HG02981 (cell line): ENCODE measurements at regions not wholly inside any gene's neighbourhood (a gene's known extent, or its start where the extent isn't known, plus 50 kb on each side); places are given as distances from the start of the nearest gene placed in this dataset.

Source experiments
- ATAC-seq: cut with Tn5 transposase; IDR thresholded peaks from one replicate; pipeline ENCODE4 v1.9.1; 2021; ENCODE audit warnings: mild to moderate bottlenecking, moderate library complexity; ENCODE audit not compliant: unreplicated experiment

GRCh38 chr3:66740260-66740659 is 239.4 kb upstream of the LRIG1 start:
- ATAC-seq: no peak

DNA sequence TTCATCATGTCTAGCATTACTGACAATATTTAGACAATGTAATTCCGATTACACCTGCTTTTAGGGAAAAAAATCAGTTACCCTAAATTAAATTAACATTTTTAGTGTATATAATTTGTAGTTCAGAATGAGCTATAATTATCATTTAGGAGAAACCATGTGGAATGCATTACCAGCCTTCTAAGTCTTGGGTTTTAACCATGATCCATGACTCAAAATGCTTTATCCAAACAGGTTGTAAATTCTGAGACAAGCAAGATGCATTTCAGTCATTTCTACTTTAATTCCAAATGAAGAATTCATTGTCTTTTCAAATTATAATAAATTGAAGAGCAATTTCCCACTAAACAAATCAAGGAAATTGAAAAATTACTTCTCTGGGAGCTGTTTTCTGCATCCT is 243.7 kb upstream of the LRIG1 start:
- no peak for ATAC-seq

DNA sequence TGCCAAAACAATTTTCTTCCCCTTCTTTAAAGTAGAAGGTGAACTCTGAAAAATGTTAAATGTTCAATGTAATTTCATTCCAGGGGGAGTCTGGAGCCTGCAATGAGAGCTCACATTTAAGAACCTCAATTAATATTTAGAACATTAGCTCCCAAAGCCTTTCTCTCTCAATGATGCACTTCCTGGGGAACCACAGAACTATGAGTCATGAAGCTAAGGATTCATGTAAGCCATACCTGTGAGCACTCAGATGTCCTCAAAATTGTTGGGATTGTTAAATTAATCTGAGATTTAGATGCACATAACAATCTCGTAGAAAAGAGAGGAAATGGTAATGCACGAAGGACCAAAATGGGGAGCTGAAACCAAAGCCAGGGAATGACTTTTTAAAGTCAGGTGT is 244.2 kb upstream of the LRIG1 start:
- no peak for ATAC-seq

DNA sequence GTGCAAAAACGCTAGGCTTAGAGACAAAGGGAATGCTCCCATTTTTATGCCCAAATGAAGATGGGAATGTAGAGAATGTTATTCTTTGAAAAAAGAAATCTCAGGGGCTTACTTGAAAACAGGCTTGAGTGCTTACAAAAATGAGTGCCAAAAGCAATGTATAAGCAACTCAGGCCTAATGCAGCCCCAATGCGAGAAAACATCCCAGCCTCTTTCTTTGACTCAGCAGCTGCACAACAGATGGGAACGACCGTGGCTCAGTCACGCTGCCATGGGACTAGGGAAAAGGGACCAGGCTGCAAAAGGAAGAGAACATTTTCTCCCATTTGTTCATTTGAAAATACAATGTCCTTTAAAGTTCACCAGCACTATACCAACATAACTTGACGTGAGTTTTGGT is 246.4 kb upstream of the LRIG1 start:
- ATAC-seq: no peak

DNA sequence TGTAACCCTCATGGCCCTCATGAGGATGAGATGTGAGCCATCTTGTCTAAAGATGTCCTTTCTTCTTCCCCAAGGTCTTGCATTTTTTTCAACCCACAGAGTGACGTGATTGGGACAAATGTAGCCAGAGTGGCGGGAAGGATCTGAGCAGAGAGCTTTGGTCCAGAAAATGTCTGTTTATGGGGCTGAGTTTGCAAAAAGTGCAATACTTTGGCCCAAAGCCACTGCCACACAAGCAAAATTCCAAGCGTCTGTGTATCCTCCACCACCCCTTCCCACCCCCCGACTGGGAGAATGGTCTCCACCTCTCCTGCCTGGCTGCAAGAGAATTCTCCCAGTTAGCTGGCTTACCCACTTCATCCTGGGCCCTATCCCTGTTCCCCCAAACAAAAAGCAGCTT is 246.9 kb upstream of the LRIG1 start:
- no peak for ATAC-seq

DNA sequence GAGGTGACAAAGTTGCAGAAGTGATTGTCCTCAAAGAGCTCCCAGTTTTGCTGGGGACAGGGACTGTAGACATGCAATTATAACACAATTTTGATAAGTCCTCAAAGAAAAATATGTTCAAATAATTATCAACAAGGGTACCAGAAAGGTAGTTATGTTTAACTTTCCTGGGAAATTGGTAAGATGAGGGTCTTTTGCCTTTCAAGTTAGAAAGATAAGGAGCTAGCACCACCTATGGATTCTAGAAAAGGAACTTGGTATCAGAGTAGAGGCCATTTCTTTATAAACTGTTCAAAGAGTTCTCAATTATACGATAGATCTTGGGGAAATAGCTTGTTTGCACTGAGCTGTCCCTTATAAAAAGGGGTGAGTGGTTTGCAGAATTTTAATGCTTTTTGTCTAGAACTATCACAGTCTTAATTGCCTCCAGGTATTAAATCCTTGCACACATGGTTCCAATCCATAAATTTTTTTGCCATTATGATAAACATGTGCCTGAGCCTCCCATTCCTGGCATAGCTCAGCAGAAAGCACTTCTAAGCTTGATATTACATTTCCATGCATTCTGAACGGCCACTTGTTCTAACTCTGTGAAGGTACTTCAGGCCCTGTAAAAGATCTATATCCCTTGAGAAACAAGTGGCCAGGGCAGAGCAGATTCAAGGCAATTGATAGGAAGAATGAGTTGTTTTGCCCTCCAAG is 247.5 kb upstream of the LRIG1 start:
- no peak for ATAC-seq

GRCh38 chr3:66751842-66752241 is 246.3 kb upstream of the KBTBD8 start:
- ATAC-seq: no peak

DNA sequence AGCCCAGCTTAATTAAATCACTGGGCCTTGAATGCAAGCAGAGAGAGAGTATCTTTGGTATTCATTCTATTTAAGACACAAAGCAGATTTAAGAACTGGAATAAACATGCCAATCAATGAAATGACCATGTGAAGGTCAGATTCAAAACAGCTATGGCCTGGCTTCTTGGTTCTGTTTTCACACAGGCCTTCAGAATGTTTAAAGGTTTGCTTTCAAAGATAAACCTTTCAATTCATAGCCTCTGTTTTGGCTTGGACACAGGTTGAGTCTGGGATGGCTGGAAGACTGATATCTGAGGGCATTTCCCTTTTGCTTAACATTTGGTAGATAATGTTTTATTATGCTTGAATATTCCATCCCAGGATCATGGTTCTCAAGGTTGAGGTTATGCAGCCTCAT is 244.4 kb upstream of the KBTBD8 start:
- no peak for ATAC-seq

DNA sequence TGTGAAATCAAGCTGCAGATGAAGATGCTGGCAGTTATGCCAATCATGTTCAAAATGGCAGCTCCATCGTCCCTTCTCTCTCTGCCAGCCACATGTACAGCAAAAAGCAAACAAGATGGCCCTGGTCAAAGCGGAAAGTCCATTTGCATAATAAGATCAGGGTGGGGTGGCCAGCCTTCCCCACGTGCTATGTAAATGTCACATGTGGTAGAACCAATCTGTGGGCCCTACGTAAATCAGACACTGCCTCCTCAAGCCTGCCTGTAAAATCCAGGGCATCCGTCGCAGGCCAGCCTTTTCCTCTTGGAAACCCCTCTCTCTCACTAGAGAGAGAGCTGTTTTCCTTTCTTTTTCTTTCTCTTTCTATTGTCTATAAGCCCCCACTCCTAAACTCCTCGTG is 243.5 kb upstream of the KBTBD8 start:
- ATAC-seq: no peak

DNA sequence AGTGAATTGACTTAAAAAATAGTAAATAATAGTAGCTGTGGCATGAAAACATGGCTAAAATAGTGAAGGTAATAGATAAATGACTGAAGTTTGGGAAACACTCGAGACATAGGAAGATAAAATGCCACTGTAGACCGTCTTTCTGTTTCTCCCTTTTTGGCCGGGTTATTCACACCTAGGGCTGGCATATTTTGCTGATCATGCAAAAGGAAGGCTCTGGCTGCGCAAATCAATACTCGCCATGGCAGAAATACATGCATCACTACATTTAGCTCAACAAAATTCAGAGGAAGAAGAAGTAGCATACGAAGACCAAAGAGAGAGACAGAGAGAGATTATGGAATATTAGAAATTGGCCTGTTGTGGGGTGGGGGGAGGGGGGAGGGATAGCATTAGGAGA is 242.2 kb upstream of the KBTBD8 start:
- ATAC-seq: no peak

DNA sequence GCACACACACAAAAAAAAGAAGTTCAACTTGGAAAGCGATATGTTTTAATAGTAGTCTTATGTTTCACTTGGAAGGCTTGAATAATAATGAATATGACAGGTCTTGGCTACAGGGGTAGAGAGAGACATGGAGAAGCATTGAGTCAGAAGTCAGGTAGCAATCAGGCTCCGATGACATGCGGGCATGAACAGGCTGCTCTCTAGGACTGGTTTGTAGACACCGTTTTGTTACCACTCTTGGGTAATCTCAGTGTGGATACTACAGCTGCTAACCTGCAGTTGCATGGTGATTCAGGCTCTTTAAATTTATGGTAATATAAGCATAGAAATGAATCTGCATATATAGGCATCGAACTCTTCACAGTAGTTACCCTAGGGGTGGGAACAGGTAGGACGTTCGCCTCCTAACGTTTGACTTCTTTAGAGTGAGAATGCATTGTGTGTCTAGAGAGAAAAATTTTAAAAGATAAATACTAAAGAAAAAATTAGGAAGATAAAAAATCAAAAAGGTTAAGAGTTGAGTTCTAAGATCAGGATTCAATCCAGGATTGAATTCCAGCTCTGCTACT is 241.6 kb upstream of the KBTBD8 start:
- ATAC-seq: no peak

- ATAC-seq: no peak
These were observed 236.9 kb upstream of the KBTBD8 start for GRCh38 chr3:66761093-66761780.

DNA sequence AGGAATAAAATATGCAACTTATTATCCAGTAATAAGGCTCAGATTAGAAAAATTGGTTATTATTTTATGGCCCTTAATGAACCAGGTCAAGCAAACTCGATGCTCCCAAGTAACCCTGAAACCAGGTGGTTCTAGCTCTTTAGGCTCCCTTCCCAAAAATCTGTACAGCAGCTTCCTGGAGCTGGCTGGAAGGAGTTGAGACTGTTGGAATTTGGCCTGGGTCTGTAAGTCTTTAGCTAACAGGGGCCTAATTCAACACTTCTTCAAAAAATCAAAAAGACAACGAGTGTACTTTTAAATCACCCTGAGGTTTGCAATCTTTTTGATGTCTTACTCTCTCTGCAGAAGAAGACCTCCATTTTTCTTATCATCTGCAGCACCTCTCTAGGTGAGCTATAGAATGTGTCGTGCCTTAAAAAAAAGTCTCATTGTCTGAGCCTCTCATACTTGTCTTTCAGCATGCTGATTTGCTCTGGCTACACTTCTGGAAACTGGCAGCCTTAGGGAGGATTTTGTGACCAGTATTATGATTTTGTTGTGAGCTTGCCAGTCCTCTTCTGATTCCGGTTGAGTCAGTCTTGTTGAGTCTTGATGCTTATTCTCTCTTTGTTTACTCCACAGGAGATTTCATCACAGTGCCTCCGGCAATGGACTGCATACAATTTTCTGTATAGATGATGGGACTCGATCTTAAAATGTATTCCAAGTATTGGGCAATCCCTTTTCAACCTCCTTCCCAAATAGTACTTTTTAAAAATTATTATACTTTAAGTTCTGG is 235.0 kb upstream of the KBTBD8 start:
- no peak for ATAC-seq

GRCh38 chr3:66778107-66778506 is 220.0 kb upstream of the KBTBD8 start:
- ATAC-seq: no peak

GRCh38 chr3:66778777-66779176 is 219.3 kb upstream of the KBTBD8 start:
- ATAC-seq: no peak

DNA sequence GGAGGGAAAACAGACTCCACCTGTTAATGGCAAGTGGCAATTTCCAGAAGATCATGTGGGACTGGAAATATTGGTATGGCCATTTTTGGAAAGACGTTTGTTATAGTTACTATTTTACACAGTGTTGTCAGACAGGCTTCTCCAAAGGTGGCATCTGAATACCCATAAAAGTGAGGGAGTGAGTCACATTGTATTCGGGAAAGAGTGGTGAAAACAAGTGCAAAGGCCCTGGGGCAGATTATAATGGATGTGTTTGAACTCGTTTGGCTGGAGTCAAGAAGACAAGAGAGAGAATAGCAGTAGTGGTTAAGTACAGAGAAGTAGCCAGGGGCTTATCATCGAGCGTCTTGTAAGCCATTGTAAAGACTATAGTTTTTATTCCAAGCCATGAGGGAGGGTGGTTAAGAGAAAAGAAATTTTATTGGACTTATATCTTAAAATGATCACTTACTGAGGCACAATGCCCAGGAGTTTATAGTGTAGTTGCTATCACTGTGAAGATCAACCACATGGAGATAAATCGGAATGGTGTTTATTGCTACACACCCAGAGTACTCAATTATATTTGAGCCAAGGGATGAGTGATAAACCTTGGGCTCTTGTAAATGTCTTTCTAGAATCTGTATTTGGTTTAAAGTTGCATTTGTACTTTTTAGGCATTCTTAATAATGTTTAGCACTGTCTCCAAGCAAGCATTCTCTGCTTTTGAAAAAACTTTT is 212.8 kb upstream of the KBTBD8 start:
- no peak for ATAC-seq

DNA sequence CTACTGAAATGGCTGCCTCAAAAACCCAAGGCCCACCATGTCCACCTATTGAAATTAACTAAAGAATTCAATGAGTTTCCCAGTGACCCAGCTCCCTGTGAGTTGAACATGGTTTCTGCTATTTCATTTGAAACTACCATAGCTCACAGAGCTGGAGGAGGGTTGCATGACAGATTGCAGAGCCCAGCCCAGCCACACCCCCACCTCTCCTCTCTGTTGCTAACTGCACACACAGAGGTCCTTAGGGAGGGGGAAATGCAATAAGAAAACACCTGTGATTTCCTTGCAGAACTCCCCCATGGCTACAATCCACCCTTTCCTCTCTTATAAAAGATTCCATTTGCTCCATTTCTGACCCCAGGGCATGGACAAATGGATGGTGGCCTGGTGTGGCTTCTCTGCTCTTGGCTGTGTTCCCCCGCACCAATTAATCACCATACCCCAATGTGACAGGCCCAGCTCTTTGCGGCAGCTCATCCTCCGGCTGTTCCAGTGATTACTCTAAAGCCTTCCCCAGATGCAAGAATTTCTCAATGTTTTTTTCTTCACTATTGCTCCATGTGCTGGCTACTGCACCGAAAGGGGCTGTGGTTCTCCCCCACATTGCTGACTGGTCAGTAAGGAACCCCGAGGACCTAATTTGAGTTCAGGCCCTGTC is 208.4 kb upstream of the KBTBD8 start:
- no peak for ATAC-seq

DNA sequence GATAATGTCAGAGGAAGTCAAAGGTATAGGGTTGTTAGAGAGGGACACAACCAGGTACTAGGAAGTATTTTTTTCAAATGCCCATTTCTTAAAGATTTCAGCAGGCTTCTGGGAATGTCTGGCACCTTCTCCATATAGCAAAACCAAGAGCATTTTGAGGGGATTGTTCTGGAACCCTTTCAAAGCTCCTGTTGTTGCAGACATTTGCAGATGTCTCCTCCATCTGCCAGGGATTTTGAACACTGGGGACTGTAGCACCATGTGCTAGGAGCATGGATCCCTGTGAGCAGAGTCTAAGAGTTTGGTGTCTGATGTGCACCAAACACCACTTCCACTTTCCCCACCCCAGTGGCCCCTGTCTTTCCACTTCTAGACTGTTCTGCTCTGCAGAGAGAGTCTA is 206.0 kb upstream of the KBTBD8 start:
- ATAC-seq: no peak

- ATAC-seq: no peak
These were observed 202.7 kb upstream of the KBTBD8 start for GRCh38 chr3:66795365-66795764.

DNA sequence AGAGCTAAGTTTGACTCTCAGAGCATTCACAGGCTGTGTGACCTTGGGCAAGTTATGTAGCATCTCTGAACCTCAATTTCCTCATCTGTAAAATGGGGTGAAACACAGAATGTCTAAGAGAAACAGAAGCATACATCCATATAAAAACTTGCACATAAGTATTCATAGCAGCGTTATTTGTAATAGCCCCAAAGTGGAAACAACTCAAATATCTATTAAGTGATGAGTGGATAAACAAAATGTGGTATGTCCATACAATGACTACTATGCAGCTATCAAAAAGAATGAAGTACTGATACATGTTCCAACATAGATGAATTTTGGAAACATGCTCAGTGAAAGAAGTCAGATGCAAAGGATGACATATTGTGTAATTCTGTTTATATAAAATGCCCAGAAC is 201.8 kb upstream of the KBTBD8 start:
- no peak for ATAC-seq
